NT2/D1 (cell line): ENCODE measurements at regions not wholly inside any gene's neighbourhood (a gene's known extent, or its start where the extent isn't known, plus 50 kb on each side); places are given as distances from the start of the nearest gene placed in this dataset.

Experiments
- SUZ12 ChIP-seq: IDR thresholded peaks from 2 replicates; pipeline ENCODE4 v1.6.1; 2011; ENCODE audit not compliant: insufficient read length, insufficient read depth; ENCODE audit errors: extremely low read depth
- YY1 ChIP-seq: IDR thresholded peaks from 2 replicates; pipeline ENCODE4 v1.6.1; 2011; ENCODE audit not compliant: insufficient read length, insufficient read depth
- ZNF274 ChIP-seq: IDR thresholded peaks from 2 replicates; pipeline ENCODE4 v1.6.1; 2011; ENCODE audit warnings: mild to moderate bottlenecking, low read depth, low read length

GRCh38 chr14:60356386-60356785 is 107.4 kb downstream of the PPM1A start:
- TF ChIP-seq SUZ12 (no peak), ZNF274 (no peak), YY1 (no peak)
